Heart left ventricle (tissue), 13 donors: ENCODE measurements at regions not wholly inside any gene's neighbourhood (a gene's known extent, or its start where the extent isn't known, plus 50 kb on each side); places are given as distances from the start of the nearest gene placed in this dataset.

Experiments used
- POLR2A ChIP-seq, 2 donors: fragments of 450-650 bp; IDR thresholded peaks; one replicate each; pipeline ENCODE4 v1.6.1; 2017; ENCODE audit warnings: antibody characterized with exemption in 2 of 2, mild to moderate bottlenecking in 2 of 2, moderate library complexity in 2 of 2
- TF ChIP-seq, protein P1 (sequence below), 12 donors: fragments of 200-600 bp; sonication (generic) in 4 of 12; IDR thresholded peaks; one replicate each; pipeline versions ENCODE4 v1.5.0 to v1.8.0; 2018 to 2022; ENCODE audit warnings: antibody characterized with exemption in 12 of 12, mild to moderate bottlenecking in 5 of 12
- donor health status: ischemic (EF 13 %, LVEDD 7.1; RV severe dilation, severe dysfunction).
- donor health status: DM: no; HTN: yes; CAD: no.
- donor health status: DM: no; HTN: no; CAD: no.
- donor health status: ischemic (EF 25% LVEDD 6.9; RV normal size, moderate dysfunction).
- donor health status: ischemic (EF 25% LVEDD 5.7; RV mildly dilated, moderate dysfunction).
- donor health status: ischemic (EF 35%, LVEDD 5.7; RV mildly dilated, moderate dysfunction).
- donor health status: nonischemic (EF 11% LVEDD 7.7; RV severe dilation, severe dysfunction).
- donor health status: DM: yes; HTN: yes; CAD: no.
- donor health status: PGD.
- donor health status: ischemic (EF 29% LVEDD 5.4; RV normal size, mild dysfunction).
- donor health status: nonischemic (EF 23%, LVEDD 6.1; RV moderate dilation, normal function).

DNA sequence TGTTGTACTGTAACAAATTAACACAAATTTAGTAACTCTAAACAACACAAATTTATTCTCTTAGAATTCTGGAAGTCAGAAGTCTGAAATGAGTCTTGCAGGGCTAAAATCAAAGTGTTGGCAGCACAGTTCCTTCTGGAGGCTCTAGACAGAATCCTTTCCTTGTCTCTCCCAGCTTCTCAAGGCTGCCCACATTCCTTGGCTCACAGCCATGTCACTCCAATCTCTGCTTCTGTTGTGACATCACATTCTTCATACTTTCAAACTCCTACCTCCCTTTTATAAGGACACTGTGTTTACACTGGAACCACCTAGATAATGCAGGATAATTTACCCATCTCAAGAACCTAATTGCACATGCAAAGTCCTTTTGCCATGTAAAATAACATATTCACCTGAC lies 225.0 kb upstream of the PRMT6 start:
- TF ChIP-seq, protein P1, sequence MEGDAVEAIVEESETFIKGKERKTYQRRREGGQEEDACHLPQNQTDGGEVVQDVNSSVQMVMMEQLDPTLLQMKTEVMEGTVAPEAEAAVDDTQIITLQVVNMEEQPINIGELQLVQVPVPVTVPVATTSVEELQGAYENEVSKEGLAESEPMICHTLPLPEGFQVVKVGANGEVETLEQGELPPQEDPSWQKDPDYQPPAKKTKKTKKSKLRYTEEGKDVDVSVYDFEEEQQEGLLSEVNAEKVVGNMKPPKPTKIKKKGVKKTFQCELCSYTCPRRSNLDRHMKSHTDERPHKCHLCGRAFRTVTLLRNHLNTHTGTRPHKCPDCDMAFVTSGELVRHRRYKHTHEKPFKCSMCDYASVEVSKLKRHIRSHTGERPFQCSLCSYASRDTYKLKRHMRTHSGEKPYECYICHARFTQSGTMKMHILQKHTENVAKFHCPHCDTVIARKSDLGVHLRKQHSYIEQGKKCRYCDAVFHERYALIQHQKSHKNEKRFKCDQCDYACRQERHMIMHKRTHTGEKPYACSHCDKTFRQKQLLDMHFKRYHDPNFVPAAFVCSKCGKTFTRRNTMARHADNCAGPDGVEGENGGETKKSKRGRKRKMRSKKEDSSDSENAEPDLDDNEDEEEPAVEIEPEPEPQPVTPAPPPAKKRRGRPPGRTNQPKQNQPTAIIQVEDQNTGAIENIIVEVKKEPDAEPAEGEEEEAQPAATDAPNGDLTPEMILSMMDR (IDR thresholded peaks at IDR 0.05): no peak
- no peak for TF ChIP-seq POLR2A (IDR thresholded peaks at IDR 0.05)
